Stimulated activated CD4-positive, alpha-beta T cell treated with anti-CD3 and anti-CD28 coated beads, Interleukin-4, amount 100 ng/mL, for 4 hours (primary cell): ENCODE measurements at regions not wholly inside any gene's neighbourhood (a gene's known extent, or its start where the extent isn't known, plus 50 kb on each side); places are given as distances from the start of the nearest gene placed in this dataset.
"Not testable (repeated sequence)": the region's sequence is repeated elsewhere in the genome, so short reads cannot be mapped to it uniquely, and the experiment has no call there.

Experiments used
- DNase-seq, 2 experiments: peaks; one replicate each; pipeline ENCODE4 v3.0.0-alpha.2; 2020

DNA sequence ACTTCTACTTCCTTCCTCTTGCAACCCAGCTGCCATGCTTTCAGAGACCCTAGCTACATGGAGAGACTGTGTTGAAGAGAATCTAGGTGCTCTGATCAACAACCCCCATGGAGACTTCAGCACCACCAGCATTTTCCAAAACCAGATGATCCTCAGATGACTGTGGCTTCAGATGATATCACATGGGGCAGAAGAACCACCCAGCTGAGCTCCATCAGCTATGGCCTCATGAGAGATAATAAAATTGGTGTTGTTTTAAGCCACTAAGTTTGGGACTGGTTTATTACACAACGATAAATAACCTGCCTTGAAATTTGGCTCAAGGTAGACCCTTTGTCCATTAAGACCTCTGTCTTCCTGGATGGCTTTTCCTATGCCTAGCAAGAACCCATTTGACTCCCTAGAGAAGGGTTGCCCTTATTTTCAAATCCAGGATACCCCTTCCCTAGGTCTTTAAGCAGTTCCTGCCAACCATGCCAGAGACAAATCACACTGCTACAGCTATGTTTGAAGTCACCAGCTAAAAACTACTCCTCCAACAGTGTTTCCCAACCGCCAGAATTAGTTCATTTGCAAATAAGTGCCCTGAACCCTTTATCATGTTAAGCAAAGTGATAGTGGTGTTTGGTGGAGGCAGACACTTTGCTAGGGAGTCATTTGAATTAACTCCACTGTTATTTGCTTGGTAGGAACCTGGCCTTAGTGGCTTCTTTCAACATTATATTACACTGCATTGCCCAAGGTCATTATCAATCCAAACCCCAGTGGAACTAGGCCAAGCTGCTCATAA lies 136.9 kb upstream of the PALS2 start:
- no peak for DNase-seq

DNA sequence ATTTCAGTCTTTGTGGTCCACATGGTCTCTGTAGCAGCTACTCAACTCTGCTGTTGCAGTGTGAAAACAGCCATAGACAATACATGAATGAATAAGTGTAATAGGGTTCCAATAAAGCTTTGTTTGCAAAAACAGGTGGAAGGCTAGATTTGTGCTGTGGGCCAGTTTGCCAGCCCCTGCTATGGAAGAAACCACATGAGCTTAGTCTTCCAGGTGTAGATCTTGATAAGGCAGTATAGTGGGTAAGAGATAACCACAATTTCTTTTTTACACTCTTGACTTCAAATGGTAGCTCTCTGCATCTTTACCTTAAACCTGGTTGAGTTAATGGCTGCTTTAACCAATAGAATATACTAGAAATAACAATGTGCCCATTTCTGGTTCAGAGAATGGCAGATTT lies 135.0 kb upstream of the PALS2 start:
- no peak for DNase-seq

DNA sequence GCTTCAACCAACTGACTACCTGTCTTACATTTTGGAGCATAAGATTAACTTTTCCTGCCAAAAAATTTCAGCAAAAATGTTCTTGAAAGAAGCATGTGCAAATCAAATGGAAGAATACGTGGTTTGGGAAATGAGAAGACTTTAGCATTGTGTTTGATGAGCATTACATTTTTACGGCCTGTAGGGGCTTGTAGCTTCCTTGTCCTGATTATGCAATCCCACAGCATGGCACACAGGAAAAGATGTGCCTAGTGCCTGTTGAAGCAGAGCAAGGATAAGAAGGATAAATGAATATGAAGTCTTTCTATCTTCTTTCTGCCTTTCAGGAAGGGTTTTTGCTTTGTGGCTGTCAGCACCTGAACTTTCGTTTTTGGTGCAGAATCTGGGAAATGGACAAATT lies 134.1 kb upstream of the PALS2 start:
- DNase-seq = not testable (repeated sequence)

DNA sequence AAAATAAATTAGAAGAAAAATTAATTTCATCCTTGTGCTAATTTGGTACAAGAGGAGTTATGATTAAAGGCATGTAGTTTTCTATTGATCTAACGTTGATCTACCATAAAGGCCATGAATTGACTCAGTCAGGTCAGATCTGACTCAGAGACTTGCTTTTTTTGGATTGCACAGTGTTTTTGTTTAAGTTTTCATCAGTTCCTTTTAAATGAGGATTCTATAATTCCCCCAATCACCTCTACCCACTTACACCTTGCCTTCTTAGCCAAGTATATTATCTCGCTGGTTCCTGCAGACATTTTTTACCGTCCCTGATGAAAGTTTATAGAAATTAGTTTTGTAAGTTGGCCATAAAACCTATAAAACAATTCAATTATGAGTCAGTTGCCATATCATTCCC lies 132.4 kb upstream of the PALS2 start:
- DNase-seq = no peak

- no peak for DNase-seq
Measured at GRCh38 chr7:24441314-24442027, 131.8 kb upstream of the PALS2 start.

DNA sequence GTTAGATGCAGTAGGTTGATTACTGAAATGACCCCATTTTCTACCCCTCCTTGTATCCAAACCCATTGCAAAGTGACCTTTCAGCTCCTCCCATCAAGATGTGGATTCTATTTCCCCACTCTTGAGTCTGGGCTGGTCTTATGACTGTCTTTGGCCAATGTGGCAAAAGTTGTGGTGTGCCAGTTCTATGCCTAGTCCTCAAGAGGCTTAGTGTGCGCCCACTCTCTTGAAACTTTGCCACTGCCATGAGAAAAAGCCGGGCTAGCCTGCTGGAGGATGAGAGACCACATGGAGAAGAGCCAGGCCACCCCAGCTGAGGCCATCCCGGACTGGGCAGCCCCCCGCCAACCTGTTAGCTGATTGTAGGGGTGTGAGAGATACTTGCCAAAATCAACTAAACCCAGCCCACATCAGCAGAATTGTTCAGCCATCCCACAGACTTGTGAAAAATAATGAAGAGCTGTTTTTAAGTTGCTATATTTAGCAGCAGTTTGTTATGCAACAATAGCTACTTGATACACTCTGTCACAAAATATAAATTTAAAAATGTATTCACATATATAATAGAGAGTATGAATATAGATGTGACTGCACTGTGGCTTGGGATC lies 131.0 kb upstream of the PALS2 start:
- no peak for DNase-seq

GRCh38 chr7:24444666-24445440 lies 128.4 kb upstream of the PALS2 start:
- DNase-seq = no peak

GRCh38 chr7:24448038-24448437 lies 125.2 kb upstream of the PALS2 start:
- no peak for DNase-seq

GRCh38 chr7:24449416-24449815 lies 123.8 kb upstream of the PALS2 start:
- DNase-seq = not testable (repeated sequence)

DNA sequence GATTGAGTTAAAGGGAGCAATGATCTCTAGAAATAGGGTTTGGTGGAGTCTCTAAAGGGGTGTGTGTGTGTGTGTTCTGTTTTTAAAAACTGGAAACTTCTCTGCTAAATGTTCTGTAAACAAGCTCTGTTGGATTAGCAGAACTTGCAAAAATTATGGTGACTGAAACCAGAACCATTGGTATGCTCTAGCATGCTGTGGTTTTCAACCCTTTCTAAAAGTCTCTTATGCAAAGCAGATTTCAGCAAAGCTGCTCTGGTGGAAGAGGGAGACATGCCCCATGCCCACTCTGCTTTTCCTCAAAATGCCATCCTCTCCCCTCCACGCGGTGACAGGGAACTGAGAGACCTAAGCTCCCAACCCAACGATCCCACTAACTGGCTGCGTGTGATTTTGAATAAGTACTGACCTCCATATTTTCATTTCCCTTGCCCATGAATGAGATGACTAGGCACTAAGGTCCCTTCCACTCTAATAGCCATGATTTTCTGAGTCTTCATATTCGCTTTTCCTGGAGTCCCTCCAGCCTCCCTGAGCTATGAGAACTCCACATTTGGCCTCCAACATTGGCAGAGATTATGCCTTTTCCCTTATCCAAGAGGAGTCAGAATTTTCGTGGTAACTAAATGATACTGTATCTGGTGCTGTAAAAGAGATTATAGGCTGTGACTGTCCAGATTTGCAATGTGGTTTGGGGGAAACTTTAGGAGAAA lies 117.3 kb upstream of the PALS2 start:
- DNase-seq = no peak

DNA sequence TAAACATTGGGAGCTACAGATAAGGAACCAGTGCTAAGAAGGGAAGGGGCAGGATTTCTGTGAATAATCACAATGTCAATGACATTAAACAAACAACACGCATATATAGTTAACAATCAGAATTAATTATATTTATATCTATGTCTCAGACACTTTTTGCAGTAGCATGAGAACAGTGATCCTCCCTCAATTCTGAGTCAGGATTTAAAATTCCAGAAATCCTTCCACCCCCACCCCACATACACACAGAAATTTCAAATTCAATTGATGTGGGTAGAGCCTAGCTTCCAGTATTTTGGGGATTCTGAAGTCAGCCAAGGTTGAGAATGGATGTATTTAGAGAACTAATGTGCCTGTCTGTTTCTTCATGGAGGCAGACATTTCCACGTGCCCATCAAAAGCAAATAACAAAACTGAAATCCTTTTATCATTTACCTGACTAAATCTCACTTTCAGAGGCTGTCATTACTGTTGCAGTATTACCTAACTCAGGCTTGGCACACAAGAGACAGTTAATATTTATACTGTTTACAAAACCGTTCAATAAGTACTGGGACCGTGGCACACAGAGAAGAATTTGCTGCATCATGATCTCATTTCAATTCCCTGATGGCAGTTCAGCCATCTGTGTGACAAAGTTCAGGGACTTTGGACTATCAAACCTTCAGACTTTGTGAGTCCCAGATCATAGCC lies 116.6 kb upstream of the PALS2 start:
- no peak for DNase-seq

- DNase-seq = no peak
Measured at GRCh38 chr7:24457219-24457558, 116.1 kb upstream of the PALS2 start.

DNA sequence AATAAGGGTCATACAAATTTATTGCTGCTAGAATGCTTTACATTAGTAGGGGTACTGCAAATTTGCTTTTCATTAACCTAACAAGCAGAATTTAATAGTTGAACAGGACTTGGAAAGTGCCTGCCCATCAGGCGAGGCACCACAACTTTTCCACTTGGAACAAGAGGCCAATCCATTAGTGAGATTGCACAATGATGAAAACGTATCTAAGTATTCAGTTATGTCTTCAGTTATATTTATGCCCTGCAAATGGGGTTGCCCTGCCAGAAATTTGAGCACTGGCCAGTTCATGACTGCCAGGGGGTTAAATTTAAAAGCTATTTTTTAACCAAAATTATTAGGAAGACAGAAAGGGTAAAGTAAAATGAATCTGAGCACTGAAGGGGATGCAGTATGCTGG lies 111.1 kb upstream of the PALS2 start:
- no peak for DNase-seq

- DNase-seq = no peak
Measured at GRCh38 chr7:24462984-24463383, 110.3 kb upstream of the PALS2 start.

DNA sequence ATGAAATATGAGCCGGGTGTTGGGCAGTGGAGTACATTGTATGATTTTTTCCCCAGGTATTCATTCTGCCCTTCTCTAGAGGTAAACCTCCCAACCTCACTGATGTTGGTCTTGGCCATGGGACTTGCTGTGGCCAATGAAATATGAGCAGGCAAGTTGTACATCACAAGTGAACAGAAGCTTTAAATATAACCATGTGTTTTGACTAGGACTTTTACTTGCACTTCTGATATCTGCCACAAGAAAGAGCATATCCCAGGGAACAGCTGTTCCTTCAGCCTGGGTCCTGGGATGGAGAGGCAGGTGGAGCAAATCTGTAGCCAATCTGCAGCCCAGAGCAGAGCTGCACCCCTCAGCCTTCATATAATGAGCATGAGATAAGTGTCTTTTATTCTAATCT lies 109.8 kb upstream of the PALS2 start:
- DNase-seq = no peak

- no peak for DNase-seq
Measured at GRCh38 chr7:24464861-24465260, 108.4 kb upstream of the PALS2 start.

DNA sequence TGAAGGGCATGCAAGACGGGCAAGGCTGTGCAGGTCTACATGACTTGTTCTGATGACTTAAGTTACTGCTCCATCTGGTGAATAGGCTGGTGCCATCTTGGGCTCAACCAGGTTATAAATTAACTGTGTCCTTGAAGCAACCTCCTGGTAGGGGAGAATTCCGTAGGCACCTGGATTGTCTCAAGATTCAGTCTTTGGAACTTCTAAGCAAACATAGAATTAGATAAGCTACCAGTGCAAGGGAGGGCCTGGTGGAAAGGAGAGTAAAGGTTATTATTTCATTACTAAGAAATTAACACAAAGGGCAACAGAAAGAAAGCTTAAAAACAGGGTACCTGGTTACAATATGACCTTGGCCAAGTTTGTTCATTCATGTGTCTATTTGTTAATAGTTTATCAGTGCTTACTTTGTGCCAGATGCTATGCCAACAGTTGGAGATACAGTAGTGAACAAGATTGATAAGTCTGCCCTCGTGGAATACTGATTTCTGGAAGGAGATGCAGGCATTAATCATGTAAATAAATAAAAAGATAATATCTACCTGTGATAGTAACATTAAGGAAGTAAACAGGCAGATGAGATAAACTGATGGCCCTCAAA lies 107.0 kb upstream of the PALS2 start:
- no peak for DNase-seq

GRCh38 chr7:24469118-24469517 lies 104.1 kb upstream of the PALS2 start:
- no peak for DNase-seq

- DNase-seq = no peak
Measured at GRCh38 chr7:24472093-24472492, 101.2 kb upstream of the PALS2 start.

DNA sequence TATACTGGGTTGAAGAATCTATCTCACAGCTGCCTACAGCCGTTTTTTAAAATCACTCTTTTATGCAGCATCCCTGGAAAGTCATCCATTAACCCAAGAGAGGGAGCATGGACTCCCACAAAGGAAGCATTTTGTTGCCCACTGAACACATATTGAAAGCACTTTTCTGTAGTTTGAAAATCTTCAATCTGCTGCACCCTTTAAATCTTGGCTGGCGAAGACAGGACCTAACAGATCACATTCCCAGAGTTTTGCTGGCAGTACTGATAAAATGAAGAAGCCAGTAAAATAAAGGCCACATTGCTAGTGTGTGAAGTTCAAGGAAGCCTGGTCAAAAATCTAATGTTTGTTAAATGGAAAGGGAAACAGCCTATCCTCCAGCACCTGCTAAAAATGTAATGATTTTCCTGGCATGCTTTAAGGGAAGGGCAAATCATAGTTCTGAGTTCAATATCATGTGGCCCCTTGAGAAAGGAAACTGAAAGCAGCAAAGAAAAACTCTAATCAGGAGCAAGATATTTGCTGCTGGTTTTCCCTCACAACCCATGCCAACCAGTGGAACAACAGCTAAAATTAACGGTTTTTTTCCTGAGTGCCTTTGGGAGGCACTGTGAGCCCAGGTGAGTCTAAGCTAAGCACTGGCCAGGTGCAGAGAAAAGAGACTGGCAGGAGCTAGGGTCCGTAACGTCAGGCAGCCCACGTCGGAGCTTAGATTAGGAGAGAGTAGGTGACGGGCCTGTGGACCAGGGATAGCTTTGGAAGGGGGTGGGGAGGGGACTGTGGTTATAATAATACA lies 97.9 kb upstream of the PALS2 start:
- no peak for DNase-seq

GRCh38 chr7:24476227-24476626 lies 97.0 kb upstream of the PALS2 start:
- no peak for DNase-seq
